Prostate gland (tissue), 2 donors: ENCODE measurements at regions not wholly inside any gene's neighbourhood (a gene's known extent, or its start where the extent isn't known, plus 50 kb on each side); places are given as distances from the start of the nearest gene placed in this dataset.
"Not testable (repeated sequence)": the region's sequence is repeated elsewhere in the genome, so short reads cannot be mapped to it uniquely, and the experiment has no call there.

Experiments used
- DNase-seq: peaks from one replicate; pipeline ENCODE4 v3.0.0-alpha.2; 2019; ENCODE audit warnings: low spot score
- H3K27ac ChIP-seq, 2 donors: fragments of 200-600 bp; sonication (generic); 2 replicates each; pipeline ENCODE4 v1.5.1; 2017 to 2019
- H3K27me3 ChIP-seq: fragments of 200-600 bp; sonication (generic); replicated peaks from 2 replicates; pipeline ENCODE4 v1.5.1; 2019; ENCODE audit not compliant: insufficient read depth
- H3K36me3 ChIP-seq, 2 donors: fragments of 200-600 bp; sonication (generic); 1 replicate in 1 of 2; 2 replicates in 1 of 2; pipeline versions ENCODE4 v1.5.1 to v1.8.1; 2017 to 2019
- H3K4me1 ChIP-seq: fragments of 200-600 bp; sonication (generic); replicated peaks from 2 replicates; pipeline ENCODE4 v1.5.1; 2019
- H3K4me3 ChIP-seq, 2 donors: fragments of 200-600 bp; sonication (generic); 2 replicates each; pipeline ENCODE4 v1.5.1; 2017 to 2019
- H3K9me3 ChIP-seq: fragments of 200-600 bp; sonication (generic); 2 replicates; pipeline ENCODE4 v1.5.1; 2017
- CTCF ChIP-seq, 4 experiments: fragments of 200-600 bp in 2 of 4; fragments of 450-650 bp in 2 of 4; sonication (generic) in 2 of 4; IDR thresholded peaks; 1 replicate in 3 of 4; 2 replicates in 1 of 4; pipeline ENCODE4 v1.5.1; 2016 to 2019; ENCODE audit warnings: antibody characterized with exemption in 4 of 4, mild to moderate bottlenecking in 2 of 4, moderate library complexity in 2 of 4
- POLR2A ChIP-seq: fragments of 450-650 bp; IDR thresholded peaks from one replicate; pipeline ENCODE4 v1.6.1; 2016; ENCODE audit warnings: antibody characterized with exemption, mild to moderate bottlenecking
- POLR2AphosphoS5 ChIP-seq: sonication (generic); formaldehyde crosslinking; IDR thresholded peaks from one replicate; pipeline ENCODE4 v1.6.1; 2017; ENCODE audit warnings: antibody characterized with exemption
- WGBS: methylation state at CpG from one replicate; pipeline ENCODE4 v1.1.5; 2018; 5-methylcytosine and 5-hydroxymethylcytosine counted together
- intact Hi-C: fragments of 100-400 bp; cut with DNase I; formaldehyde crosslinking; loops from one replicate; pipeline ENCODE4 v1.14.2; 2022

- intact Hi-C loops = no loop called here
These were observed 255.2 kb upstream of the WSB1 start for GRCh38 chr17:27038676-27039075.

GRCh38 chr17:27045039-27045438 lies 248.9 kb upstream of the WSB1 start:
- H3K4me3 ChIP-seq, H3K27me3 ChIP-seq, DNase-seq, H3K9me3 ChIP-seq, H3K27ac ChIP-seq, H3K36me3 ChIP-seq, H3K4me1 ChIP-seq, intact Hi-C loops: not testable (repeated sequence)
- 84% methylated on average over 12 of the region's 12 CpGs for WGBS

More at GRCh38 chr17:27038676-27039075, 255.2 kb upstream of the WSB1 start:
- no peaks in the 10 kb centered on the region for H3K9me3 ChIP-seq
- no peak overlapping the region for H3K27ac ChIP-seq
- no peaks in the 10 kb centered on the region for H3K36me3 ChIP-seq
- 41% methylated on average over 2 of the region's 2 CpGs for WGBS
- H3K27me3 ChIP-seq = no peaks in the 10 kb centered on the region
- TF ChIP-seq POLR2A (no peak), POLR2AphosphoS5 (no peak), CTCF (IDR thresholded peaks at IDR 0.05) (no peak)
- DNase-seq = no peak
- H3K4me1 ChIP-seq = no peaks in the 10 kb centered on the region
- no peak overlapping the region for H3K4me3 ChIP-seq

GRCh38 chr17:27049104-27049784 lies 244.7 kb upstream of the WSB1 start:
- 62% methylated on average over 3 of the region's 3 CpGs for WGBS
- intact Hi-C loops = no loop called here
- H3K4me3 ChIP-seq = no peak overlapping the region
- no peaks in the 10 kb centered on the region for H3K27me3 ChIP-seq
- H3K27ac ChIP-seq = no peak overlapping the region
- H3K36me3 ChIP-seq = no peaks in the 10 kb centered on the region
- no peaks in the 10 kb centered on the region for H3K4me1 ChIP-seq
- DNase-seq = no peak
- TF ChIP-seq POLR2AphosphoS5 = no peak
- no peak for TF ChIP-seq CTCF (IDR thresholded peaks at IDR 0.05)
- no peak for TF ChIP-seq POLR2A
- no peaks in the 10 kb centered on the region for H3K9me3 ChIP-seq

GRCh38 chr17:27065588-27065987 lies 228.3 kb upstream of the WSB1 start:
- no peaks in the 10 kb centered on the region for H3K27me3 ChIP-seq
- no peak overlapping the region for H3K27ac ChIP-seq
- TF ChIP-seq CTCF (IDR thresholded peaks at IDR 0.05) = no peak
- TF ChIP-seq POLR2AphosphoS5 = no peak
- TF ChIP-seq POLR2A = no peak
- H3K36me3 ChIP-seq = no peaks in the 10 kb centered on the region
- H3K4me1 ChIP-seq = no peaks in the 10 kb centered on the region
- H3K9me3 ChIP-seq = no peaks in the 10 kb centered on the region
- no peak for DNase-seq
- intact Hi-C loops = no loop called here
- H3K4me3 ChIP-seq = no peak overlapping the region
- WGBS = 79% methylated on average over 4 of the region's 4 CpGs

GRCh38 chr17:27066315-27066714 lies 227.6 kb upstream of the WSB1 start:
- Histone ChIP-seq H3K9me3 (no peaks in the 10 kb centered on the region), H3K27me3 (no peaks in the 10 kb centered on the region), H3K4me1 (no peaks in the 10 kb centered on the region), H3K36me3 (no peaks in the 10 kb centered on the region), H3K27ac (no peak overlapping the region), H3K4me3 (no peak overlapping the region)
- intact Hi-C loops = no loop called here
- TF ChIP-seq CTCF (IDR thresholded peaks at IDR 0.05) = no peak
- no peak for TF ChIP-seq POLR2A
- TF ChIP-seq POLR2AphosphoS5 = no peak
- no peak for DNase-seq
- WGBS = 36% methylated on average over 2 of the region's 2 CpGs
